T-helper 2 cell treated with Interferon-gamma antibody and Interleukin-4, amounts not matched to agents 100 ng/mL and 5 ng/mL, for 36 hours (primary cell): ENCODE measurements at regions not wholly inside any gene's neighbourhood (a gene's known extent, or its start where the extent isn't known, plus 50 kb on each side); places are given as distances from the start of the nearest gene placed in this dataset.
"Not testable (repeated sequence)": the region's sequence is repeated elsewhere in the genome, so short reads cannot be mapped to it uniquely, and the experiment has no call there.

Experiments
- intact Hi-C: fragments of 100-400 bp; cut with micrococcal nuclease; formaldehyde crosslinking; loops from one replicate; pipeline ENCODE4 v1.15.1; 2023

DNA sequence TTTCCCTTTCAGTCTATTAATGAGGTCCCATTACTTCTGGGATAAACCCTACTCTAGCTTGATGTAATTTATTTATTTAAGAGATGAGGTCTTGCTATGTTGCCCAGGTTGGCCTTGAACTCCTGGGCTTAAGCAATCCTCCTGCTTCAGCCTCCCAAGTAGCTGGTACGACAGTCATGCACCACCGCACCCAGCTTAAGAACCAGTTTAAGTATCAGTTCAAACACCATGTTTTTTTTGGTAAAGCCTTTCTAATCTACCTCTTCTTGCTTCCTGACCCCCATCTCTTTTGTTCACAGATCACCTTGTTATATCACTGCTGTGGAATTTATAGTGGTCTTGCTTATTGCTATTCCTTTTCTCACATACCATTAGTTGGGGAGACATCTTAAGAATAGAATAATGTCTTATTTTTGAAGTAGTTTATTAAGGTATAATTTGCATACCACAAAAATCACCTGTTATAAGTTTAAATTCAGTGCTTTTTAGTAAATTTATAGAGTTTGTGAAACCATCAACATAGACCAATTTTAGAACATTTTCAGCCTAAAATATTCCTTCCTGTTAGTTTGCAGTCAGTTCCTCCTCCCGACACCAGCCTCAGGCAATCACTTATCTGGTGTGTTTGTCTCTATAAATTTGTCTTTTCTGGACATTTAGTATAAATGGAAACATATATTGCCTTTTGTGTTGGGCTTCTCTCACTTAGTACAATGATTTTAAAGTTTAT lies 257.9 kb downstream of the PDCD6IP start:
- intact Hi-C loops, result no loop called here

DNA sequence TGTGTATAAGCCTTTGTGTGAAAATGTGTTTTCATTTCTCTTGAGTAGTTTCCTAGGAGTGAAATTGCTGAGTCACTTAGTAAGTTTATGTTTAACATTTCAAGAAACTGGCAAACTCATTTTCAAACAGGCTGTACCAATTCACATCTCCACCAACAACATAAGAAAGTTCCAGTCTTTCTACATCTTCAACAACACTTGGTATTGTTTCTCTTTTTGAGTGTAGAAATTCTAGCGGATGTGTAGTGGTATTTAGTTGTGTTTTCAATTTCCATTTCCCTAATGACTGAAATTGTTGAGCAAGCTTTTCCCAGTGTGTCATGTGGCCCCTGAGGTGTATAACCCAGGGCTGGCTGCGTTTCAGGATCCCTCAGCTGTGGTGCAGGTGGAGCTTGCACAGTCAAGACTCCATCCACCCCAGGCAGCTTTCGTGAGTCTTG lies 258.5 kb downstream of the PDCD6IP start:
- intact Hi-C loops, result no loop called here

DNA sequence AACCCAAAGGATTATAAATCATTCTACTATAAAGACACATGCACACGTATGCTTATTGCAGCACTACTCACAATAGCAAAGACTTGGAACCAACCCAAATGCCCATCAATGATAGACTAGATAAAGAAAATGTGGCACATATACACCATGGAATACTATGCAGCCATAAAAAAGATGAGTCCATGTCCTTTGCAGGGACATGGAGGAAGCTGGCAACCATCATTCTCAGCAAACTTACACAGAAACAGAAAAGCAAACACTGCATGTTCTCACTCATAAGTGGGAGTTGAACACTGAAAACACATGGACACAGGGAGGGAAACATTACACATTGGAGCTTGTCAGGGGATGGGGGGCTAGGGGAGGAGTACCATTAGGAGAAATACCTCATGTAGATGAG lies 262.6 kb downstream of the PDCD6IP start:
- intact Hi-C loops, result not testable (repeated sequence)

DNA sequence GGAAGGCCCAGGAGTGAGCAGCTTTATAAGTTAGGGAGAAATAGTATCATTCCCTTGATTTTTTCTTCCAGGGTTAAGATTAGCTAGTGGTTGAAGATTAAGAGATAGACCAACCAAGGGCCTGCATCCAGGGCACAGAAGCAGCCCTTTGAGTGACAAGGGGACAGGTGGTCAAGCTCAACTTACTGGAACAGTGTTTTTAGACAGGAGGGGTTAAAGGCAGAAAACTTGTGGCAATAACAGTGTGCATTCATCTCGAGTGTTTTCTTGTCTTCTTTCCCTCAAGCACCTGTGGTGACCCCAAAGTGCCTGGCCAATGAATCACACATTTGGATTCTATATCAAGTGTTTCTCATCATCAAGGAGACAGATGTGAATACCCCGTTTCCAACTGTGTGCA lies 267.5 kb downstream of the PDCD6IP start:
- intact Hi-C loops, result no loop called here

DNA sequence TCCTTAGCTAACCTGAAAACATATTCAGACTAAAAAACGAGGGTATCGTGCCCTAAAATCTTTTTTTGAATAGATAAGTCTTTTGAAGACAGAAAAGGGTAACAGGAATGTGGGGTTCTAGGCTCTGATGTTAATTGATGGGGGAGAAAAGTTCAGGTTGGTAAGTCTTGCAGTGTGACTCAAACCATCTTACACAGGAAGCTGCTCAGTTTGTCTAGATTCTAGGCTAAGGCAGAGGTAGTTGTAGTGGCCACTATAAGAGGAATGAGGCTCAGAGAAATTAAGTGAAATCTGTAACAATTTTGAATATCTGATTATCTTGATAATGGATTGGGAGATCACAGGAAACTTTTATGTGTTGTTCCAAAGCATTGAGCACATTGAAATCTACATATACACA lies 267.9 kb downstream of the PDCD6IP start:
- intact Hi-C loops, result no loop called here

DNA sequence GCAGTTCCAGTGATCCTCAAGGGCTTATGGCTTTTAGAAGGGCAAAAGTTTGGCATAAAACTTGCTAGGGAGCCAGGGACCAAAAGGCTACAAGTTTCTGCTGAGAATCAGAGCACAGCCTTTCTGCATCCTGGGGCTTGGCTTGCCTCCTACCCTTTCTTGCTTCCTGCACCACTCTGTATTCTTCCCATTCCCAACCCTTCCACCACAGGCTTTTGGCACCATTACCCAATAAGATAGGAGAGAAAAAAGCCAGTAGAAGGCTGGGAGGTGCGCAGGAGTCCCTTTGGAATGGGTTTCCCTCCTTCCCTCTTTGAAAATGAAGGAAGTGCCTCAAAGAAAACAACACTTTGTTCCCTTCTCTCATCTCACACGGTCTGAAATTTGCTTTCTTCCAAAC lies 268.6 kb downstream of the PDCD6IP start:
- intact Hi-C loops, result no loop called here

DNA sequence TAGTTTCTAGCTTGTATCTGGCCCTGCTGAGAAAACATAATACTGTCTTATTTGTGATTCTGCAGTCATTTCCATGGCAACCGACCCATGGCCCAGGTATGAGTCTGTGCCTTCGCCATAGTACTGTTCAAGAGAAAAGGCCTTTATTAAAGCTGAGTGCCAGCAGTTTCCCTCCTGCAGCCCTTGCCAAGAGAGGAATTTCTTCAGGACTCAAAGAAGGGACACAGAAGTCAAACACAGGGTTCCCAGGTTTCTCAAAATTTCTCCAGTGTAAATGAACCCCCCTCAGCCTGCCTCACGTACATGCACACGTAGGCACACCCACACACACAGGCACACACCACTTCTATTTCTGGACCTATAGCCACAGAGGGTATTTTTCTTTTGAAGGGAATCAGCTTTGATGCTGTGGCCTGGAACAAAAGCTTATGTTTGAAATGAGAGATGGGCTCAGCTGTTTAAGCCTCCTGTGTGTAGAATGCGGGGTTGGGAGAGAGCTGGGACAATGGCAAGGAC lies 269.2 kb downstream of the PDCD6IP start:
- intact Hi-C loops, result no loop called here

DNA sequence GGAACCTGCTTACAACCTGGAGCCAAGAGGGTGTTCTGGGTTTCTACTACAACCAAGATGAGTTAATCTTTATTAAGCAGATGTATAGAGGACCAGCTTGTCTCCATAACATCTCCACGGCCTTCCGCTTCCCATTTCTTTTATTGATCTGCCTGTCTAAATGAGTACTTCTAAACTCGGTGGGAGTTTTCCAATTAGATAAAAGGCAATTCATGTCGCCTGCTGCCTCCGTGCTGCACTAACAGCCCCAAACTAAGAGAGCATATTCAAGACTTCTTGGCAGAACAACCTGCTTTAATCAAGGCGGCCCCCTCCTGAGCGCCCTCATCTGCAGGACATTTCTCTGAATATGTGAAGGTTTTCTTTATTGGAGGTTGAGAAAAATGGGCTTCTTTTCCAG lies 270.1 kb downstream of the PDCD6IP start:
- intact Hi-C loops, result no loop called here

DNA sequence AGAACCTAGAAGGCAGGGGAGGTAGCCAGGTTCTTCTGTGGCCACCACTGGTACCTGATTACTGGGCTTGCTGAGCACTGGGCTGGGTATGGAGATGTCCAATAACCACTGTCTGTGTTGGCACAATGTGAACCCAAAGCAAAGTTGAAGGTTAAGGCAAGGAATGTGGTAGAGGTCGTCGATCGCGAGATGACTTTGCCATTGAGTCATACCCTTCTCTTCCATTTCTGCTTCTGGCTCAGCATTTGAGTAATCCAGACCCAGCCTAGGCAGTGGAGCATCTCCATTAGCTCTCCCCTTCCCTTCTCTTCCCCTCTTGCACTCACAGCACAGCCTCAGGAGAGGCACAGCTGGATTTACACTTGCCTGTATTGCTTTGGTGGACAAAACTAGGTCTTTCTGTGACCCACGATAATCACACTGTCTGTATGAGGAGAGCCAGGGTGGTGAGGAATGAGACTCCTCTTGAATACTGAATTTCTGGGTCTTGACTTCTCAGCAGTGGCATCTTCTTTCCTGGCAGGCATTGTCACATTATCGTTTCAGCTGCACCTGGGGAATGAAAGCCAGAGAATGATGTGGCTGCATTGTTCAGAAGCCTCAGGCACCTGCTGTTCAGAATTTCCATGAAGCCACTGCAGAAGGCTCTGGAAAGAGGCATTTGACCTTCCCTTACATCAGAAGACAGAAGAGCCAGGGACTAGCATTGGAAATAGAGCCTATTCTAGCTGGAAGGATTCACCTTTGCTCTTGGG lies 272.6 kb downstream of the PDCD6IP start:
- intact Hi-C loops, result no loop called here

DNA sequence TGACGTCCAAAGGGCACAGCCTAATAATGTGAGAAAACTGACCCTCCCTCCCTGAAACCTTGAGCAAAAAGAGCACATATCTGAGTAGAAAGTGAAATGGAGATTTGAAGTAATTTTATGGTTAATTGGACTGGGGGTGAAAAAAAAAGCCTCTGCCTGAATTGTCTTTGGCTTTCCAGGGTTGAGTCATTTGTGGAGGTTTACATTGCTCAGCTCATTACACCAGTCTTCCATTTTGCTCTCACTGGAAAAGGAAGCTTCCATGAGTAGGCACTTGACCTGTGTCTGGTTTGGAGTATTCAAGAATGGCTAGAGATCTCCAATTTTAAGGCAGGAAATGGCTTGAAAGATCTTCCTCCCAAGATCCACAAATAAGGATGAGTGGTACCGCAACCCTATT lies 273.9 kb downstream of the PDCD6IP start:
- intact Hi-C loops, result no loop called here

DNA sequence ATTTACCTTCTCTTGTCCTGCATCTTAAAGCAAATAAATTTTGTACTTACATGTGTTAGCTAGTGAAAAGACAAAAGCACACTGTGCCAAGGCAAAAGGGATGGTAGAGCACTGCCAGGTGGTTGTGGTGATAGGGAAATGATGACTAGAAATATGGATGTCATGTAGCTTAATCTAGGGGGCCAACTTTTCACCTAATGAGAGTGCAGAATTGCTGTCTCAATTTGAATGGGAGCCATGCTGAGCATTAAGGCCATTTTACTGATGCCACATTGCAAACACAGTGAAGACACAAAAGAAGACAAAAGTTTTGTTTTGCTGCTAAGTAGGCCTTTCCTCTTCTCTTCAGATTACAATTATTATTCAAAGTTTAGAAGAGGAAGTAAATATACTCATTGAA lies 274.7 kb downstream of the PDCD6IP start:
- intact Hi-C loops, result no loop called here

DNA sequence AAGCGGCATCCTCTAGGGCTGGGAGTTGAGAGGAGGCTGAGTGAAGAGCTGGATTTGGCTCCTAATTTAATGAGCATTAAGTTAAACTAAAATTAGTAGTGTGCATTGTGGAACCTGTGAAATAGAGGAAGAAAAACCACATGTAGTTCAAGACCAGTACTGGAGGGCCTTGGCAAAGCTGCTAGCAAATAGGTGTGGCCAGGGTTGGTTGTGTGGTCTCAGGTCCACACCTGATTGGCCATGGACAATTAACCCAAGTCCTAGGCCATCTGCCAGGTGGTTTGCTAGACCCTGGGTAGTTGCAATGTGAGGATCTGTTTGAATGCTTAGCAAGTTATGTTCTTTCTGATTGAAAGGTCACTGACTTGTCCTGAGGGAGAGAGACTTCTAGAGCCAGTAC lies 275.5 kb downstream of the PDCD6IP start:
- intact Hi-C loops, result no loop called here

DNA sequence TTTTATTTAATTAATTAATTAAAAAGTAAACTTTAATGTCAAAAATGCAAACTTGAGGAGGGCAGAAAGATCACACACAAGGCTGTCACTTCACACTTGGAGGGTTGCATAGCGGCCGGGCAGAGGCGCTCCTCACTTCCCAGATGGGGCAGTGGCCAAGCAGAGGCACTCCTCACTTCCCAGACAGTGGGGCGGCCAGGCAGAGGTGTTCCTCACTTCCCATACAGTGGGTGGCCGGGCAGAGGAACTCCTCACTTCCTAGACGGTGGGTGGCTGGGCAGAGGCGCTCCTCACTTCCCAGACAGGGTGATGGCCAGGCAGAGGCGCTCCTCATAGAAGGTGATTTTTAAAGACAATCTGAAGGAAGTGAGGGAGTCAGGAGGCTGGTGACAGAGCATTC lies 277.5 kb downstream of the PDCD6IP start:
- intact Hi-C loops, result no loop called here

DNA sequence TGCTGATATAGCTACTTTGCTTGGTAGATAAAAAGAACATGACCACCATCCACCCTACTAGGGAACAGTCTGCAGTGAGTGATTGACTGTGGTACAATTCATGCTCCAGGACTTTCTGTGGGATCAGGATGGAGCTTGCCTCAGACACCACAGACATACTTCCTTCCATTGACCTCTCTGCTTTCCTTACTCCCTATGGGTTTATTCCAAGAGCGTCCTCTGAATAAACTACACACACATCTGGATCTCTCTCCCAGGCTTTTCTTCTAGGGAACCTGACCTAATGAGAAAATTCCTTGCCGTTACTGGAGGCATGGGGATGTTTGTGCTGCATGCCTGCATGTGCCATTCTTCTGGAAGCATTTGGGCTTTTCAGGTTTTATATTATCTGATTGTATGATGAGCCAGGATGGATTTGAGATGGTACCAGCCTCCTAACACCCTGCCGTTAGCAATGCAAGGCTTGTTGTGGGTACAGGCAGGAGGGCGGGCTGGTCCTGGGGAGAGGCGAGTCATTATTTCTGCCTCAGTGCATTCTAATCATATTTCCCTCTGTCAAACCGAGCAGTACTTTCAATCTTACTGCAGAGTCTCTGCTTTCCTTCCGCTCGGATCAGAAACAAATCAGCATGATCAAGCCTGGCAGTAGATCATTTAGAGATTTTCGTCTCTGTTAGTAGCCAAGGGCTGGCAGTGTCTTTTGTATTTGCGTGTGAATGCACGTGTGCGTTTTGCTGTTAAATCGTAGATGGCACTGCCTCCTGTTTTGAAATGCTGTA lies 279.2 kb downstream of the PDCD6IP start:
- intact Hi-C loops, result no loop called here

DNA sequence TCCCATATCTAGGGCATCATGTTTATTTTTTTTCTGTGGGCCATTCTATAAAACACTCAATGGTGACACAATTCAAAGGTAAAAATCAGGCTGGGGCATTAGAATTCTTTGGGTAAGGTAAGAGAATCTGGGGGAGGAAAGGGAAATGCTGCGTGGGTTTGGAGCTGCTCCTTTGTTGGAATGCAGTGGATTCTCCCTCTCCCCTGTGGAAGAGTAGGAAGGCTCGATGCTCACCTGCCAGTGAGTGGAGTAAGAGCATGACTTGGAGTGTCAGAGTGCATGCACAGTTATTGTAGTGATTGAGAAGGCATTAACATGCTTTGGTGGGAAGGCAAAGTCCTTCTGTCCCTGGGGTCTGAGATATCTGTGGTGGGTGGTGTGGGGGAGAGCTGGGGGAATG lies 280.0 kb downstream of the PDCD6IP start:
- intact Hi-C loops, result no loop called here

DNA sequence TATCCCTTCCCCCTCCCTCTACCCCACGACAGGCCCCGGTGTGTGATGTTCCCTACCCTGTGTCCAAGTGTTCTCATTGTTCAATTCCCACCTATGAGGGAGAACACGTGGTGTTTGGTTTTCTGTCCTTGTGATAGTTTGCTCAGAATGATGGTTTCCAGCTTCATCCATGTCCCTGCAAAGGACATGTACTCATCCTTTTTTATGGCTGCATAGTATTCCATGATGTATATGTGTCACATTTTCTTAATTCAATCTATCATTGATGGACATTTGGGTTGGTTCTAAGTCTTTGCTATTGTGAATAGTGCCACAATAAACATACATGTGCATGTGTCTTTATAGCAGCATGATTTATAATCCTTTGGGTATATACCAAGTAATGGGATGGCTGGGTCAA lies 281.4 kb downstream of the PDCD6IP start:
- intact Hi-C loops, result not testable (repeated sequence)

DNA sequence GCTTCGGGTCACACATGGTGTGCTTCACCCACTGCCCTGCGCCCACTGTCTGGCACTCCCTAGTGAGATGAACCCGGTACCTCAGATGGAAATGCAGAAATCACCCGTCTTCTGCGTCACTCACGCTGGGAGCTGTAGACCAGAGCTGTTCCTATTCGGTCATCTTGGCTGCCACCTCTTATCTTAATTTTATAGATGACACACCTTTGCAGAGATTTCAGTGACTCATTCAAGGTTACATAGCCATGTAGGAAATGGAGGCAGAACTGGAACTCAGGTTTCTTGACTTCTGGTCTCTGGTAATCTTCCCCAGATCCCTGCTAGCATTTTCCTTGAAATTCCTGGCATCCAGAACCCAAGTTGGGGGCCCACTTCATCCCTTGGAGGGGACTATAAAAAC lies 291.9 kb downstream of the PDCD6IP start:
- intact Hi-C loops, result not testable (repeated sequence)

DNA sequence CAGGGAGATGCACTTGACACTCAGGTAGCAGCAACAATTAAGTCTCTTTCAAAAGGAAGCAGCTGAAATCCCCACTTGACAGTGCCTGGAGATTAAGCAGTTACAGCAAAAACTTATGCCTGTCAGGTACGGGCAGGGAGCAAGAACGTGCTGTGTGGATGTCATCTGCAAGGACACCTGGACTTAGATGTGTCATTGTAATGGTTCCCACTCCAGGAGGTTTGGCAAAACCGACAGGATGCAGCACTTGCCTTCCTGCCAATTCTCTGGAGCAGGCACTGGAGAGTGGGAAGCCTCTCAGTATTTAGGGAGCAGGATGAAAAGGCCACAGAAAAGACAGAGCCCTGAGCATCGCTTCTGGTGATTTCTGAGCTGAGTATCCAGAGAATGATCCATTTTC lies 292.4 kb downstream of the PDCD6IP start:
- intact Hi-C loops, result no loop called here

DNA sequence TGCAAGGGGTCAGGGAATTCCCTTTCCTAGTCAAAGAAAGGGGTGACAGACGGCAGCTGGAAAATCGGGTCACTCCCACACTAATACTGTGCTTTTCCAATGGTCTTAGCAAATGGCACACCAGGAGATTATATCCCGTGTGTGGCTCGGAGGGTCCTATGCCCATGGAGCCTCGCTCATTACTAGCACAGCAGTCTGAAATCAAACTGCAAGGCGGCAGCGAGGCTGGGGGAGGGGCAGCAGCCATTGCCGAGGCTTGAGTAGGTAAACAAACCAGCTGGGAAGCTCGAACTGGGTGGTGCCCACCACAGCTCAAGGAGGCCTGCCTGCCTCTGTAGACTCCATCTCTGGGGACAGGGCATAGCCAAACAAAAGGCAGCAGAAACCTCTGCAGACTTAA lies 295.9 kb downstream of the PDCD6IP start:
- intact Hi-C loops, result not testable (repeated sequence)

DNA sequence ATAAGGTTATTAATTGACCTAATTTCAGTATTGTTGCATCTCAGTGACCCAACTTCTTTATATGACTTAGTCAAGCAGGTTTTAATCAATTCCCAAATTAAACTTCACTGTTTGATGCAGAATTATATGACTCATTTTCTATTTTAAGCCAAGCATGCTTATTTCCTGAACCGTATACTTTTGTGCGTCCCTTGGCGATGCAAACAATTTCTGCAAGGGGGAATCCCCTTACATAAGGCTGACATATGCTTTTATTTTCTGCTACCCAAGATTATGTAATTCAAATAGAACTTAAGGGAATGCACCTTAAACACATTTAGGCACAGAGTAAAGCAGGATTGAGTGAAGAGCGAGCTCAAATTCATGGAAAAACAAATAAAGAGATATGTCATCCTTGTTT lies 303.9 kb downstream of the PDCD6IP start:
- intact Hi-C loops, result no loop called here

DNA sequence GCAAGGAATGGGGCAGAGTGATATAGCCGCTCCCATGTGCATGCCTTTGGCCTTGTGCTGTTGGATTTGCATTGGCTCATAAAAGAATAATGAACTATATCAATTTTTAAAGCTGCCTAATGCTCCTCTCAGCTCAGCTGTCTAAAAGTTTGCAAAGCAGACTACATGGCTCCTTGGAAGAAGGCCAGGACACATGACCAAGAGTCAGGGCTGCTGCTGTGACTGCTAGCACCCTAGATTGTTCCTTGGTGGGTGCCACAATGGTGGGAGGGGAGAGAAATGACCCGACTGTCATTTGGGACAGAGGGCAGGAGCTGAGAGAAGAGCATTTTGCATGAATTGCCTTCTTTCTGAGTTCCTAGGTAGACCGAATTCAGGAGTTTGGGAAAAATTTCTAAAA lies 307.9 kb downstream of the PDCD6IP start:
- intact Hi-C loops, result no loop called here

DNA sequence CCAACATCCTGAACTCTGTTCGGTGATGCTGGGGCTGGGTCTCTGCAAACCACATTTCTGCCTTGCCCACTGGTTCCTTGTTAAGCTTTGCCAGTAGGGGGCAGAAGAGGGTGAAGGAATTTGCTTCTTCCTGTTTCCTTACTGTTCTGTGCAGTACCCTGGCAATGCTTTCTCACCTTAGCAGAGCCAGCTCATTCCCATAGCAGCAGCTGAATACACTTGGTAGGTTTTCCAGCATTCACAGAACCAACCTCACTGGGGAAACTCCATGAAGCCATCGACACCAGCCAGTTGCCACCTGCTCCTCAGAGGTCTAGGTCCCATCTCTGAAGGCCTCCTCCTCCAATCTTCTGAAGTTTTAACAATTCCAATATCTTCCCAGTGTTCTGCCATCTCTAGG lies 308.4 kb downstream of the PDCD6IP start:
- intact Hi-C loops, result no loop called here
